ENCODE measurements at regions not wholly inside any gene's neighbourhood (a gene's known extent, or its start where the extent isn't known, plus 50 kb on each side); places are given as distances from the start of the nearest gene placed in this dataset.
"Not testable (repeated sequence)": the region's sequence is repeated elsewhere in the genome, so short reads cannot be mapped to it uniquely, and the experiment has no call there.

- DNase-seq (ENCODE audit: low read depth in 2 of 2): no peak
Observed at GRCh38 chr9:87405677-87406542, 91.8 kb upstream of the DAPK1 start.

GRCh38 chr9:87406543-87407166 lies 91.0 kb upstream of the DAPK1 start:
- no peak for DNase-seq (ENCODE audit: low read depth in 2 of 2)

GRCh38 chr9:87410047-87411005 lies 87.3 kb upstream of the DAPK1 start:
- DNase-seq (ENCODE audit: low read depth in 2 of 2): not testable (repeated sequence)

- DNase-seq (ENCODE audit: low read depth in 2 of 2): no peak
Observed at GRCh38 chr9:87420884-87421283, 76.8 kb upstream of the DAPK1 start.

GRCh38 chr9:87421734-87422133 lies 75.9 kb upstream of the DAPK1 start:
- DNase-seq (ENCODE audit: low read depth in 2 of 2): no peak

- DNase-seq (ENCODE audit: low read depth in 2 of 2): no peak
Observed at GRCh38 chr9:87422999-87423398, 74.7 kb upstream of the DAPK1 start.

- DNase-seq (ENCODE audit: low read depth in 2 of 2): not testable (repeated sequence)
Observed at GRCh38 chr9:87423885-87424284, 73.8 kb upstream of the DAPK1 start.

GRCh38 chr9:87425202-87425601 lies 72.5 kb upstream of the DAPK1 start:
- DNase-seq (ENCODE audit: low read depth in 2 of 2): no peak

- no peak for DNase-seq (ENCODE audit: low read depth in 2 of 2)
Observed at GRCh38 chr9:87427851-87428506, 69.7 kb upstream of the DAPK1 start.

- no peak for DNase-seq (ENCODE audit: low read depth in 2 of 2)
Observed at GRCh38 chr9:87428659-87429058, 69.0 kb upstream of the DAPK1 start.

- no peak for DNase-seq (ENCODE audit: low read depth in 2 of 2)
Observed at GRCh38 chr9:87431837-87432236, 65.8 kb upstream of the DAPK1 start.

- no peak for DNase-seq (ENCODE audit: low read depth in 2 of 2)
Observed at GRCh38 chr9:87433853-87434252, 63.8 kb upstream of the DAPK1 start.

GRCh38 chr9:87434366-87434765 lies 63.3 kb upstream of the DAPK1 start:
- no peak for DNase-seq (ENCODE audit: low read depth in 2 of 2)

GRCh38 chr9:87435189-87435880 lies 62.3 kb upstream of the DAPK1 start:
- DNase-seq (ENCODE audit: low read depth in 2 of 2): no peak

GRCh38 chr9:87436716-87437115 lies 61.0 kb upstream of the DAPK1 start:
- no peak for DNase-seq (ENCODE audit: low read depth in 2 of 2)

GRCh38 chr9:87437966-87438365 lies 59.7 kb upstream of the DAPK1 start:
- no peak for DNase-seq (ENCODE audit: low read depth in 2 of 2)

- no peak for DNase-seq (ENCODE audit: low read depth in 2 of 2)
Observed at GRCh38 chr9:87441251-87441650, 56.4 kb upstream of the DAPK1 start.

- DNase-seq (ENCODE audit: low read depth in 2 of 2): no peak
Observed at GRCh38 chr9:87442451-87442850, 55.2 kb upstream of the DAPK1 start.

GRCh38 chr9:87443006-87443405 lies 54.7 kb upstream of the DAPK1 start:
- DNase-seq (ENCODE audit: low read depth in 2 of 2): no peak

GRCh38 chr9:87443461-87443860 lies 54.2 kb upstream of the DAPK1 start:
- DNase-seq (ENCODE audit: low read depth in 2 of 2): no peak

- DNase-seq (ENCODE audit: low read depth in 2 of 2): no peak
Observed at GRCh38 chr9:87445646-87446045, 52.0 kb upstream of the DAPK1 start.

Measured in stimulated activated CD4-positive, alpha-beta T cell treated with anti-CD3 and anti-CD28 coated beads, Interleukin-4, amount 100 ng/mL, for 48 hours (primary cell).